ENCODE measurements at regions not wholly inside any gene's neighbourhood (a gene's known extent, or its start where the extent isn't known, plus 50 kb on each side); places are given as distances from the start of the nearest gene placed in this dataset.
A peak's percentile ranks its signal among the peaks of the same experiment; 100 is the strongest.

DNA sequence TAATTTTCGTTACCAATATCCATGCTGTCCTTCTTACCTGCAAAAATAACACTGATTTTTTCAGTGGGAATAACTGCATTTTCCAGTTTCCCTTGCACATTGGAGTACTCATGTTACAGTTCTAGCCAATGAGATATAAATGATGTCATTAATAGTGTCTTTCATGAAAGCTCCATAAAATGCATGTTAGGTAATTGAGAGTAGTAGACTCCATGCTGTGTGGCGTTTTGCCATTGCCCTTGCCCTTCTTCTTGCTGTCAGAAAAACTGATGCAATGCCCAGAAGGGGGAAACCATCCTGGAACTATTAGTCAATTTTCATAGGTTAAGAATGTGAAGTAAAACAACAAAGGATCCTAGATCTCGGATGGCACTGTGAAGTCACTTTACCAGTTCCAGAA is 1765.3 kb downstream of the EFNA5 start:
- FAIRE-seq, result no peak

DNA sequence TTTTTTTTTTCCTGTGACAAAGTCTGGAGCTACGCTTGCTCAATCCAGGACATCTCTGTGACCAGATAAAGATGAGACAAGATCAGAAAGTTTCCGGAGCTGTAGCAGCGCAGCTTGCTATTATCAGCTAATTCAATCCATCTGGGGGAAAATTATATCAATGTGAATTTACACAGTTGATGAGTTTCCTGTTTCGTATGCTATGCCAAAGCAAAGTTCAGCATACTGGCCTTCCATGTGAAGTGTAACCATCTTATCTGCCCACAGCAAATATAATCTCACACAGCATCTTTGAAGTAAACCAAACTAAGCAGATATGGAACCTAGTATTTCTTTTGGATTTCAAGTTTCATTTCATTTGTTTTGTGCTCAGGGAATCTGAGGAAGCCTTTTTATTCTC is 1767.7 kb downstream of the EFNA5 start:
- TF ChIP-seq, protein P1, sequence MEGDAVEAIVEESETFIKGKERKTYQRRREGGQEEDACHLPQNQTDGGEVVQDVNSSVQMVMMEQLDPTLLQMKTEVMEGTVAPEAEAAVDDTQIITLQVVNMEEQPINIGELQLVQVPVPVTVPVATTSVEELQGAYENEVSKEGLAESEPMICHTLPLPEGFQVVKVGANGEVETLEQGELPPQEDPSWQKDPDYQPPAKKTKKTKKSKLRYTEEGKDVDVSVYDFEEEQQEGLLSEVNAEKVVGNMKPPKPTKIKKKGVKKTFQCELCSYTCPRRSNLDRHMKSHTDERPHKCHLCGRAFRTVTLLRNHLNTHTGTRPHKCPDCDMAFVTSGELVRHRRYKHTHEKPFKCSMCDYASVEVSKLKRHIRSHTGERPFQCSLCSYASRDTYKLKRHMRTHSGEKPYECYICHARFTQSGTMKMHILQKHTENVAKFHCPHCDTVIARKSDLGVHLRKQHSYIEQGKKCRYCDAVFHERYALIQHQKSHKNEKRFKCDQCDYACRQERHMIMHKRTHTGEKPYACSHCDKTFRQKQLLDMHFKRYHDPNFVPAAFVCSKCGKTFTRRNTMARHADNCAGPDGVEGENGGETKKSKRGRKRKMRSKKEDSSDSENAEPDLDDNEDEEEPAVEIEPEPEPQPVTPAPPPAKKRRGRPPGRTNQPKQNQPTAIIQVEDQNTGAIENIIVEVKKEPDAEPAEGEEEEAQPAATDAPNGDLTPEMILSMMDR (IDR thresholded peaks at IDR 0.05; ENCODE audit: borderline replicate concordance, extremely low read depth, insufficient read depth), result no peak
- no peaks in the 10 kb centered on the region for H3K9me3 ChIP-seq (ENCODE audit: control insufficient read depth in 2 of 3, insufficient read depth in 1 of 3, low read length in 3 of 3)
- DNase-seq (no peak), FAIRE-seq (no peak)
- H3K27ac ChIP-seq (ENCODE audit: low read depth in 2 of 2, low read length in 2 of 2), result no peak overlapping the region
- intact Hi-C loops (cut with DNase I), result no loop called here
- H3K27me3 ChIP-seq (ENCODE audit: control insufficient read depth, insufficient read depth, low read length), result no peaks in the 10 kb centered on the region
- H3K4me1 ChIP-seq (ENCODE audit: control insufficient read depth in 2 of 3, insufficient read depth in 2 of 3, low read depth in 1 of 3, low read length in 3 of 3), result no peaks in the 10 kb centered on the region
- H3K4me3 ChIP-seq (ENCODE audit: low read length in 3 of 3), result no peak overlapping the region
- no peaks in the 10 kb centered on the region for H3K36me3 ChIP-seq (ENCODE audit: control insufficient read depth in 2 of 3, insufficient read depth in 3 of 3, low read length in 3 of 3)
- no peak overlapping the region for H3K9ac ChIP-seq (ENCODE audit: low read length in 3 of 3)

More for the DNA sequence above, 1765.3 kb downstream of the EFNA5 start:
- intact Hi-C loops (cut with DNase I), result no loop called here
- Histone ChIP-seq H3K27me3 (ENCODE audit: control insufficient read depth, insufficient read depth, low read length) (no peaks in the 10 kb centered on the region), H3K9ac (ENCODE audit: low read length in 3 of 3) (no peak overlapping the region), H3K36me3 (ENCODE audit: control insufficient read depth in 2 of 3, insufficient read depth in 3 of 3, low read length in 3 of 3) (no peaks in the 10 kb centered on the region), H3K4me1 (ENCODE audit: control insufficient read depth in 2 of 3, insufficient read depth in 2 of 3, low read depth in 1 of 3, low read length in 3 of 3) (no peaks in the 10 kb centered on the region), H3K4me3 (ENCODE audit: low read length in 3 of 3) (no peak overlapping the region), H3K27ac (ENCODE audit: low read depth in 2 of 2, low read length in 2 of 2) (no peak overlapping the region), H3K9me3 (ENCODE audit: control insufficient read depth in 2 of 3, insufficient read depth in 1 of 3, low read length in 3 of 3) (no peaks in the 10 kb centered on the region)
- DNase-seq, result no peak
- TF ChIP-seq, protein P1 (IDR thresholded peaks at IDR 0.05; ENCODE audit: borderline replicate concordance, extremely low read depth, insufficient read depth), result no peak

DNA sequence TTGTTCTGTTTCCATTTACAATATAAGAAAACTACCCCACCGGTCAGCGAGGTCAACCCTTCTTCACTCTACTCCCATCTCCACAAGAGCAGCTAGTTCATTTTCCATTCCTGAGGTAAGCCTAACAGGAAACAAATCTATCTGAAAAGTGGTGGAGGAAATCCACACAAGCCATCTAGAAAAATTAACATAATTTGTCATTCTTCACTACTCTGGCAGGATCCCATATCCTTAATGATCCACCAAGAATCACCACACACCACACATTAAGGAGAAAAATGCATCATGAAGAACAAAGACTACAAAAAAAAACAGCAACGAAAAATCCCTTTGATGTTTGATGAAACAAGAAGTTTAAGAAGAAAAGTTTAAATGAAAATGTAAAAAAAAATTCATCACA is 1771.0 kb downstream of the EFNA5 start:
- H3K4me3 ChIP-seq (ENCODE audit: low read length in 3 of 3), result no peak overlapping the region
- H3K36me3 ChIP-seq (ENCODE audit: control insufficient read depth in 2 of 3, insufficient read depth in 3 of 3, low read length in 3 of 3), result no peaks in the 10 kb centered on the region
- H3K27me3 ChIP-seq (ENCODE audit: control insufficient read depth, insufficient read depth, low read length), result no peaks in the 10 kb centered on the region
- FAIRE-seq (no peak), DNase-seq (no peak)
- TF ChIP-seq, protein P1 (IDR thresholded peaks at IDR 0.05; ENCODE audit: borderline replicate concordance, extremely low read depth, insufficient read depth), result no peak
- no peak overlapping the region for H3K9ac ChIP-seq (ENCODE audit: low read length in 3 of 3)
- intact Hi-C loops (cut with DNase I), result no loop called here
- H3K4me1 ChIP-seq (ENCODE audit: control insufficient read depth in 2 of 3, insufficient read depth in 2 of 3, low read depth in 1 of 3, low read length in 3 of 3), result no peaks in the 10 kb centered on the region
- H3K27ac ChIP-seq (ENCODE audit: low read depth in 2 of 2, low read length in 2 of 2), result no peak overlapping the region
- no peaks in the 10 kb centered on the region for H3K9me3 ChIP-seq (ENCODE audit: control insufficient read depth in 2 of 3, insufficient read depth in 1 of 3, low read length in 3 of 3)

DNA sequence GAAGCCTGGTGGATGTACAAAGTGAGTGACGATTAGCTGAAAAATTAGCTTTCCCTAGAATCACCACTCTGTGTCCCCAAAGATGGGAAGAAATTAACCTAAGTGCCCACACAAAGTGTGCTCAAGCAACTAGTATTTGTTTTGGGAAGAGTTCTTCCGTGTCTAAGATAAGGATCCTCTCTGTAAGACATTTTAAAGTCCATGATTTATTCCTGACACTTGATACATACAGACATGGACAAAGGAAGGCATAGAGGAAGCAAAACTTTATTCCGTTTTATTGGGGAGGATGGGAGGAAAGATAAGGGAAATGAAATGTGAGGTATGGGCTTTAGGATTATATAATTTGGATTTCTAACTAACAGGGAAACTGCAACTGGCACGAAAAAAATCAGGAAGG is 1772.6 kb downstream of the EFNA5 start:
- Histone ChIP-seq H3K9ac (ENCODE audit: low read length in 3 of 3) (no peak overlapping the region), H3K27ac (ENCODE audit: low read depth in 2 of 2, low read length in 2 of 2) (no peak overlapping the region), H3K27me3 (ENCODE audit: control insufficient read depth, insufficient read depth, low read length) (no peaks in the 10 kb centered on the region), H3K36me3 (ENCODE audit: control insufficient read depth in 2 of 3, insufficient read depth in 3 of 3, low read length in 3 of 3) (no peaks in the 10 kb centered on the region), H3K4me1 (ENCODE audit: control insufficient read depth in 2 of 3, insufficient read depth in 2 of 3, low read depth in 1 of 3, low read length in 3 of 3) (no peaks in the 10 kb centered on the region), H3K9me3 (ENCODE audit: control insufficient read depth in 2 of 3, insufficient read depth in 1 of 3, low read length in 3 of 3) (no peaks in the 10 kb centered on the region), H3K4me3 (ENCODE audit: low read length in 3 of 3) (no peak overlapping the region)
- peak in 2 of 5 donors; percentile 52 to 70 for DNase-seq
- TF ChIP-seq, protein P1 (IDR thresholded peaks at IDR 0.05; ENCODE audit: borderline replicate concordance, extremely low read depth, insufficient read depth), result no peak
- no peak for FAIRE-seq
- intact Hi-C loops (cut with DNase I), result no loop called here
